ENCODE measurements at regions not wholly inside any gene's neighbourhood (a gene's known extent, or its start where the extent isn't known, plus 50 kb on each side); places are given as distances from the start of the nearest gene placed in this dataset.

- DNase-seq (ENCODE audit: low read depth in 1 of 2, low spot score in 1 of 2): no peak
- Histone ChIP-seq H3K4me2 (no peak overlapping the region), H3K4me1 (no peaks in the 10 kb centered on the region), H3K27ac (no peak overlapping the region), H3K4me3 (no peak overlapping the region), H3K9me3 (no peaks in the 10 kb centered on the region)
- ChIA-PET POLR2A (no interaction called here), CTCF (no interaction called here)
- no peak for ATAC-seq
- TF ChIP-seq CTCF (IDR thresholded peaks at IDR 0.05) (no peak), ELK1 (IDR thresholded peaks at IDR 0.05; ENCODE audit: low read depth, low read length) (no peak), CHD2 (IDR thresholded peaks at IDR 0.05; ENCODE audit: low read length, partially characterized antibody) (no peak), EP300 (IDR thresholded peaks at IDR 0.05) (no peak), KDM1A (IDR thresholded peaks at IDR 0.05; ENCODE audit: low read depth) (no peak), MAZ (IDR thresholded peaks at IDR 0.05; ENCODE audit: borderline replicate concordance, low read depth, low read length) (no peak), FOSL2 (IDR thresholded peaks at IDR 0.05) (no peak), FOSL2 (CRISPR knock-in tag; IDR thresholded peaks at IDR 0.05) (no peak)
- WGBS (ENCODE audit: missing lambda C conversion rate): 50% methylated on average over 5 of the region's 5 CpGs
- no peak for FAIRE-seq
These were observed 195.7 kb downstream of the PALM2AKAP2 start for GRCh38 chr9:109975574-109976295.

- DNase-seq (ENCODE audit: low read depth in 1 of 2, low spot score in 1 of 2): no peak
- TF ChIP-seq USF2 (IDR thresholded peaks at IDR 0.05) (no peak), RAD21 (conservative IDR thresholded peaks at IDR 0.05 in 1 of 2, IDR thresholded peaks at IDR 0.05 in 1 of 2) (no peak), HDAC2 (IDR thresholded peaks at IDR 0.05) (no peak), CTCF (IDR thresholded peaks at IDR 0.05) (no peak), E2F6 (IDR thresholded peaks at IDR 0.05; ENCODE audit: borderline replicate concordance, low read depth) (no peak), TFCP2L1 (CRISPR knock-in tag; IDR thresholded peaks at IDR 0.05) (no peak), RARB (CRISPR knock-in tag; IDR thresholded peaks at IDR 0.05) (no peak), MAX (IDR thresholded peaks at IDR 0.05) (no peak), CBX8 (IDR thresholded peaks at IDR 0.05) (no peak), ZNF302 (CRISPR knock-in tag; IDR thresholded peaks at IDR 0.05) (no peak), POLR2AphosphoS2 (conservative IDR thresholded peaks at IDR 0.05; ENCODE audit: low read length) (no peak), MAZ (IDR thresholded peaks at IDR 0.05; ENCODE audit: borderline replicate concordance, low read depth, low read length) (no peak), SMC3 (IDR thresholded peaks at IDR 0.05) (no peak), EHMT2 (IDR thresholded peaks at IDR 0.05; ENCODE audit: low read depth) (no peak), HOXB13 (CRISPR knock-in tag; IDR thresholded peaks at IDR 0.05; ENCODE audit: low read depth) (no peak), CBX2 (IDR thresholded peaks at IDR 0.05; ENCODE audit: borderline replicate concordance, low read depth) (no peak), FOXS1 (CRISPR knock-in tag; IDR thresholded peaks at IDR 0.05) (no peak), FOSL2 (IDR thresholded peaks at IDR 0.05) (no peak), FOSL2 (CRISPR knock-in tag; IDR thresholded peaks at IDR 0.05) (no peak), ESRRA (IDR thresholded peaks at IDR 0.05; ENCODE audit: borderline replicate concordance, low read length) (no peak), EP300 (IDR thresholded peaks at IDR 0.05) (no peak)
- Histone ChIP-seq H3K4me2 (no peak overlapping the region), H3K9me3 (no peaks in the 10 kb centered on the region), H3K27ac (no peak overlapping the region), H3K4me1 (no peaks in the 10 kb centered on the region), H3K4me3 (no peak overlapping the region)
- CTCF ChIA-PET: no interaction called here
- no peak for ATAC-seq
- FAIRE-seq: no peak
- POLR2A ChIA-PET: no interaction called here
These were observed 196.3 kb downstream of the PALM2AKAP2 start for GRCh38 chr9:109976303-109976702.

Data from A549 (cell line).